ENCODE measurements at regions not wholly inside any gene's neighbourhood (a gene's known extent, or its start where the extent isn't known, plus 50 kb on each side); places are given as distances from the start of the nearest gene placed in this dataset.

DNA sequence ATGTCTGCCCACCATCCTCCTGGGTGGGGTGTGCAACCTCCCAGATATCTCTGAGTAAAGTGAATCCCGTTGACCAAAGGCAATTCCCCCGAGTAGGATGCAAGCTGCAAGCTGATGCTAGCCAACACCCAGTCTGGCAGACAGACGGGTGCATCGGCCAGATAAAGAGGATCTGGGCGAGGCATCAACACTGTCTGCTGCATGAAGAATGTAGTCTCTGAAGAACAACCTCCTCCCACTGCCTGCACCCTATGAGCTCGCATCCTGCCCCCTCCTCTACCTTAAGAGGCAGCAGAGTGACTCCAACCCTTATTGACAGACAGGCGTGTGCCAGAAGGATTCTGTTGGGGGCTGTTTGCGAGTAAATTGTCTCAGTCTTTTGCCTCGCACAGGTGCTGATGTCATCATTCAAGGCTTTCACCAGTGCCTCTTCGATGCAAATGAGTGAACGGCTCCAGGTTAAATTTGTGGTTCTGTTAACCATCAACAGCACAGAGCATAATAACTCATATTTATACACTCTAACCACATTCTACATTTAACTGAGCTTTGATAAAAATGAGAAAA lies 546.9 kb downstream of the BCOR start:
- no peaks in the 10 kb centered on the region for H3K4me1 Mint-ChIP-seq
- no peaks in the 10 kb centered on the region for H3K36me3 Mint-ChIP-seq (ENCODE audit: low read depth)
- H3K9me3 Mint-ChIP-seq = no peaks in the 10 kb centered on the region
- no peaks in the 10 kb centered on the region for H3K27me3 Mint-ChIP-seq
- ATAC-seq (replicated peaks) = peak; percentile 79
- no peak overlapping the region for H3K4me3 Mint-ChIP-seq
- H3K27ac Mint-ChIP-seq = no peak overlapping the region

DNA sequence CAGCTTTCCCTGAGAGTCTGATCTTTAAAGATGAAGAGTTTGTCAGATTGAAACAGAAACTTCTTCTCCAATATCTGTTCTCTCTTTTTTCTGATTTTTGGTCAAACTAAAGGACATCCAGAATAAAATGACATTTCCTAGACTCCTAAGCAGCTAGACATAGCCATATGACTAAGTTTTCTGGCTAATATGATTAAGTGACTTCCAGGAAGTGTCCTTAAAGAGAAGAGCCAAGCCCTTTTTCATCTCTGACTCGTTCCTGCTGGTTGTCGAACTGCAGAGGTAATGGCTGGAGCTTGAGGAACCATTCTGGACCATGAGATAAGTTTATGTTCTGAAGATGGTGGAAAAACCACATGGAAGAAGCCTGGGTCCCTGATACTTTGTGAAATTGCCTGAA lies 546.0 kb downstream of the BCOR start:
- H3K27me3 Mint-ChIP-seq = no peaks in the 10 kb centered on the region
- no peaks in the 10 kb centered on the region for H3K4me1 Mint-ChIP-seq
- H3K9me3 Mint-ChIP-seq = no peaks in the 10 kb centered on the region
- ATAC-seq (replicated peaks) = peak; percentile 88
- H3K27ac Mint-ChIP-seq = no peak overlapping the region
- no peaks in the 10 kb centered on the region for H3K36me3 Mint-ChIP-seq (ENCODE audit: low read depth)
- peak overlapping the region; percentile 28 for H3K4me3 Mint-ChIP-seq

DNA sequence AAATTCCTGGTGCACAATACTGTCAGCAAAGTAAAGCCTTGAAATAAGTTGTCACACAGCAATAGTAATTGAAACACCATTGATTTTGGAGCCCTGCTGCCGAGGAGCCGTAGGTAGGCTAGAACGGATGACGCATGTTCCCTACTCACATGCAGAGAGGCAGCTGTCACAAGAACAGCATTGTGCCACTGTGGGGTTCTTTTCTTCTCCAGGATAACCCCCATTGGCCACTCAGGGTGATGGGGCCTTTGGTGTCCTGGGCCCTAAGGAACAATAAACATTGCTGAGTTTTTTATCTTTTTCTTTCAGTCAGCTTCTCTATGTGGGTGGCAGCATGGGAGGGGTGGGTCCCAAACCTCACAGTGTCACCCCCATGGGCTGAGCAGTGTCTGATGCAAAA lies 542.3 kb downstream of the BCOR start:
- no peaks in the 10 kb centered on the region for H3K36me3 Mint-ChIP-seq (ENCODE audit: low read depth)
- ATAC-seq (replicated peaks) = no peak
- H3K9me3 Mint-ChIP-seq = no peaks in the 10 kb centered on the region
- H3K27ac Mint-ChIP-seq = no peak overlapping the region
- H3K27me3 Mint-ChIP-seq = no peaks in the 10 kb centered on the region
- H3K4me3 Mint-ChIP-seq = no peak overlapping the region
- no peaks in the 10 kb centered on the region for H3K4me1 Mint-ChIP-seq

DNA sequence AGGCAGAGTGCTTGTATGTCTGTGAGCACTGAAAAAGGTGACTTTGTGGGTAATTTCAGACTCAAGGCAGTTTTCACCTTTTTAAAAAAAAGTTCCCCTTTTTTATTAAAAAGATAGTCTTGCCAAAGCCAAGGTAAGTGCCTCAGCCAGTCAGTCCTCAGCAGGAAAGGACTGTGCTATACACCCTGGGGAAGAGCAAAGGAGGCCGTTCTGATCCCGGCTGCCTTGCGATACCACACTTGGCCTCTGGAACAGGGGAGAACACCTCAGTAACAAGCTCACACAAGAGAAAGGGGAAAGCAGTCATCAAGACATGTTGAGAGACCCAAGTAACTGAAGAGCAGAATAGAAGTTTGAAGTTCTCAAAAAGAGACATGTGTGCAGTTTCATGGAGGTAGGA lies 541.7 kb downstream of the BCOR start:
- Mint-ChIP-seq H3K4me1 (no peaks in the 10 kb centered on the region), H3K27ac (no peak overlapping the region), H3K9me3 (no peaks in the 10 kb centered on the region), H3K27me3 (no peaks in the 10 kb centered on the region), H3K36me3 (ENCODE audit: low read depth) (no peaks in the 10 kb centered on the region), H3K4me3 (no peak overlapping the region)
- ATAC-seq (replicated peaks) = no peak

DNA sequence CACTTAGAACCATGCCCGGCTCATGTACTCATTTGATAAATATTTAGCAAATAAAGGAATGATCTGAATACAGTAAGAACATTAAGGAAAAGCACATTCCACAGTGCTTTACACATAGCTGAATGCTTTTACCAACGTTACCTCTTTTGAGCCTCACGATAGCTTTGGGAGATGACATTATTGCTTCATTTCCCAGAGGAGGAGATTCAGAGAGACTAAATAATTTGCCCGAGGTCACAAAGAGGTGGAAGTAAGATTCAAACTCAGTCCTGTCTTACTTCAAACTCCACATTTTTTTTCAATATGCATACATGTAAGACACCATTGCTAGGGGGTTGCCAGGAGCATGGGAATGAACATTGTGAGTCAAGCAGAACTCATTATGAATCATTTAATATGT lies 538.5 kb downstream of the BCOR start:
- no peak for ATAC-seq (replicated peaks)
- no peaks in the 10 kb centered on the region for H3K27me3 Mint-ChIP-seq
- no peak overlapping the region for H3K4me3 Mint-ChIP-seq
- no peaks in the 10 kb centered on the region for H3K4me1 Mint-ChIP-seq
- H3K9me3 Mint-ChIP-seq = no peaks in the 10 kb centered on the region
- no peaks in the 10 kb centered on the region for H3K36me3 Mint-ChIP-seq (ENCODE audit: low read depth)
- no peak overlapping the region for H3K27ac Mint-ChIP-seq

DNA sequence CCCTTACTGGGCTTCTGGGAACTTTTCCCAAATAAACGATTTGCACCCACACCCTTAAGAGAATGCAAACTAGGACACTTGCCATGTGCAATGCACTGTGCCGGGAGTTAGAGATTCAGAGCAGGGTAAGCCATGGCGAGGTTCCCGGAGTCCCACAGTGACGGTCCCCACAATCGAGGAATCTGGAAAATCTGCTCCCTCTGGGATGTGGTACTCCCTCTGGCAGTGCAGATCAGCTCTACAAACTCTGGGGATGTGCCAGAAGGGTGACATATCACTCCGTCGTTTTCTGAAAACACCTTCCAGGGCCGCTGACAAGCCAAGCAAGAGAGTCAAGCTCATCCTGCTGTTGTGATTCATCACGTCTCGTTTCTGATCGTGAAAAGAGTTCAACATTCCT lies 537.5 kb downstream of the BCOR start:
- H3K9me3 Mint-ChIP-seq = no peaks in the 10 kb centered on the region
- no peaks in the 10 kb centered on the region for H3K4me1 Mint-ChIP-seq
- no peak overlapping the region for H3K4me3 Mint-ChIP-seq
- H3K36me3 Mint-ChIP-seq (ENCODE audit: low read depth) = no peaks in the 10 kb centered on the region
- H3K27me3 Mint-ChIP-seq = no peaks in the 10 kb centered on the region
- no peak overlapping the region for H3K27ac Mint-ChIP-seq
- no peak for ATAC-seq (replicated peaks)

DNA sequence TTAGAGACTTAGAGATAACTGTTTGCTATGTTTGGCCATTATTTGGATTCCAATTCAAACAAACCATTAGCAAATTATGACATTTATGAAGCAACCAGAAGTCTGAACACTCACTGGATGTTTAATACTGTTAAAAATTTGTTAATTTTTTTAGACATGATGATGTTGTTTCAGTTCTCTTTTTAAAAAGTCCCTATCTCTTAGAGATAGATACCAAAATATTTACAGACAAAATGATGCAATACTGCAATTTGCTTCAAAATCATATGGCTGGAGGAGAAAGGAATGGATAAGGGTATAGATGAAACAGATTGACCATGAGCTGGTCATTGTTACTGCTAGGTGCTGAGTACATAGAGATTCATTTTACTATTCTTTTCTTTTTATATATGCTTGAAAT lies 534.6 kb downstream of the BCOR start:
- no peak for ATAC-seq (replicated peaks)
- Mint-ChIP-seq H3K9me3 (no peaks in the 10 kb centered on the region), H3K36me3 (ENCODE audit: low read depth) (no peaks in the 10 kb centered on the region), H3K27ac (no peak overlapping the region), H3K4me3 (no peak overlapping the region), H3K4me1 (no peaks in the 10 kb centered on the region), H3K27me3 (no peaks in the 10 kb centered on the region)

DNA sequence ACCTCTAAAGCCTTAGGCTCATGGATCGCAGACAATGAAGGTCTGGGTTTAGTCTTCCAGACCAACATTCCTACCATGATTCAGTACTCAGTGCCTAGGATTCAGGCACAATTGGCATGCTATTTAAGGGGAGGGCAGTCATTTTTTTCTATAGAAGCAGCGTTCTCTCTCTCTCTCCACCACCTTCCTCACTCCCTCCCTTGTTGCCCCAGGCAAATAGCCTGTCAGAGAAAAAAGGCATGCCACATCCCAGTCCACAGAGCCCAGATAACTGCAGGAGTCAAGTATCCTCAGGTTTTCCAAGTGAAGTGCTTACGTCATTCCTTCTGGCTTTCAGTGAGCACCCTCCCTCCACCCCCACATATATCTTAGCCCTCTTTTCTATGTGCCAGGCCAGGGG lies 533.0 kb downstream of the BCOR start:
- Mint-ChIP-seq H3K4me3 (no peak overlapping the region), H3K9me3 (no peaks in the 10 kb centered on the region), H3K36me3 (ENCODE audit: low read depth) (no peaks in the 10 kb centered on the region), H3K27me3 (no peaks in the 10 kb centered on the region), H3K27ac (no peak overlapping the region), H3K4me1 (no peaks in the 10 kb centered on the region)
- no peak for ATAC-seq (replicated peaks)

DNA sequence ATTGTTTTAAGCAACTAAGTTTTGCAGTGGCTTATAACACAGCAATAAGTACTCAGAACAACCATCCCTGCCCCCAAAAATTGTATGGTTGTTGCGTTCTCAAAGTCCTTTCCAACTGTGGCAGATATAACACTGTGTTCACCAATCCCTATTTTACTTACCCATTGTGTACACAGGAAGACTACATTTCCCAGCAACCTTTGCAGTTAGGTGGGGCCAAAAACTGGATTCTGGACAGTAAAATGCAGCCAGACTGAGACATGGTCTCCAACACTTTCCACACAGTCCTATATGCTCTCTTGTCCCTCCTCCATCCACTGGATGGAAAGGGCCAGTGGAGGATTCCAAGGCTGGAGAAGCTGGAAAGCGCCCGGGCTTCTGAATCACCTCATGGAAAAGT lies 523.6 kb downstream of the BCOR start:
- Mint-ChIP-seq H3K9me3 (no peaks in the 10 kb centered on the region), H3K27me3 (no peaks in the 10 kb centered on the region), H3K36me3 (ENCODE audit: low read depth) (no peaks in the 10 kb centered on the region), H3K27ac (no peak overlapping the region), H3K4me3 (no peak overlapping the region), H3K4me1 (peaks cover 8% of the 10 kb centered on the region)
- ATAC-seq (replicated peaks) = no peak

DNA sequence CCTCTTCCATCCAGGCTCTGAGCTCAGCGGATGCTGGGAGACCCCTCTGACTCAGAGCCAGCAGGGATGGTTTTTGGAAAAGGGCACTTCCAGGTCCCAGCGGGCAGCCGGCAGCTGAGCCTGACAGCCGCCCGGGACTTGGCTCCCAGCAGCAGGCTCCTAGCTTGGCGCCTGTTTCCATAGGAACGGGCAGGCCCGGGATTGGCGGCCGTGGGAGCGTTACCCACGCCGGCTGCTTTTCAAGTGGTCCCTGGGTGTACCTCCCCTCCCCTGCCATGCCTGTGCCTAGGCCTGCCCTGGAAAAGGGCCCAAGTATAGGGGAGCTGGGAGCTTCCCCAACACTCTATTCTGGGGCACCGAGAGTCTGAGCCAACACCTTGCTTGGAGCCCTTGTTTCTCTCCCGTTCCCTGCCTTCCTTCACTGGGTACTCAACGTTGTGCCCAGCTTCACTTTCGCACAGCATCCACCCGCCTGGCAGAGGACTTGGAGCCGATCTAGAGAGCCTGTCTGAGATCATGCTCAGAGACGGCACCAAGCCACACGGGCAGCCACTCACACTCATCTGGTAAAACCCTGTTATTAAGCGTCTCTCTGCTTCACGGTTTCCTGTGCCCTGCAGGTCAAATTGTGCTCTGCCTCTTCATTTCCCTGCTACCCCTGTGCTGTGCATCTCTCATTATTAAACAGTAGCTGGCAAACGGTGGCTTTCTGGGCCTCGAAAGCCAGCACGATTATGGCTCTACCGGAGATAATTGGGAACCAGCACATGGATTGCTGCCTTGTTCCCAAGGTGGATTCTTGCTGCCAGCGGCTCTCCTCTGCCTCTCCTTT lies 521.5 kb downstream of the BCOR start:
- H3K27ac Mint-ChIP-seq = no peak overlapping the region
- H3K36me3 Mint-ChIP-seq (ENCODE audit: low read depth) = no peaks in the 10 kb centered on the region
- no peaks in the 10 kb centered on the region for H3K9me3 Mint-ChIP-seq
- no peak overlapping the region for H3K4me3 Mint-ChIP-seq
- no peaks in the 10 kb centered on the region for H3K27me3 Mint-ChIP-seq
- H3K4me1 Mint-ChIP-seq = peaks cover 8% of the 10 kb centered on the region
- ATAC-seq (replicated peaks) = no peak

DNA sequence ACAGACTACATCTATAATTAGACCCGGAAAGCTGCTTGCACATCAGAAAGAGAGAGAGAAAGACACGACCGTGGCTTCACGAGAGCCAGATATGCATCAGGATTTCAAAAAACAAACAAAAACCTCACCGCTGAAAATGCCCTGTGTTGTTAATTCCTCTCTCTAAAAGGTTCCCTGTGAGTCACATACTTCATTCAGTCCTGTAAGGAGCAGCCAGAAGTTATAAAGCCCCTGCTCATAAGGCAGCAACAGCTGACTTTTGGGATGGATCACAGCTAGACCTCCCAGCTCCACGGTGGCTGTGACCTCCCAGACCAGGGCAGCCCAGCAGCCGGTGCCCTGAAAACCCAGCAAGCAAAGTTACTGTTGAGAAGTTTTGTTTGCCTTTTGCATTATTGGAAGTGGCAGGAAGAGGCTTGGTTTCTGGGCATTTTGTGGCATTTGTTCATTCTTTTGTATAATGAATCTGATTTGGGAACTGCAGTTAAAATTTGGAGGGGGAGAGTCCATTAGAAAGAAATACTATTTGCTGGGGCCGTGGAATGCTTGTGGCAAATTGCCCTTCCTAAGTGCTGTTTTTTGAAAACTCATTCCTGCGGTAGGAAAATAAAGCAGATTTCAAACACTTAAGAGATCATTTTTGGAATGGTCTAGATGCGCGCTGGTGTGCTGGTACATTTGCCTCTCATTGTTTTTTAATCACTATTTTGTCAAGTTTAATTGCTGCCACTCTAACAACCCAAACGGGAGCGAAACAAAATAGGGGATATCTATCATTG lies 520.4 kb downstream of the BCOR start:
- Mint-ChIP-seq H3K36me3 (ENCODE audit: low read depth) (no peaks in the 10 kb centered on the region), H3K9me3 (no peaks in the 10 kb centered on the region), H3K4me1 (peaks cover 8% of the 10 kb centered on the region), H3K4me3 (peak overlapping the region; percentile 50), H3K27ac (no peak overlapping the region), H3K27me3 (no peaks in the 10 kb centered on the region)
- no peak for ATAC-seq (replicated peaks)

DNA sequence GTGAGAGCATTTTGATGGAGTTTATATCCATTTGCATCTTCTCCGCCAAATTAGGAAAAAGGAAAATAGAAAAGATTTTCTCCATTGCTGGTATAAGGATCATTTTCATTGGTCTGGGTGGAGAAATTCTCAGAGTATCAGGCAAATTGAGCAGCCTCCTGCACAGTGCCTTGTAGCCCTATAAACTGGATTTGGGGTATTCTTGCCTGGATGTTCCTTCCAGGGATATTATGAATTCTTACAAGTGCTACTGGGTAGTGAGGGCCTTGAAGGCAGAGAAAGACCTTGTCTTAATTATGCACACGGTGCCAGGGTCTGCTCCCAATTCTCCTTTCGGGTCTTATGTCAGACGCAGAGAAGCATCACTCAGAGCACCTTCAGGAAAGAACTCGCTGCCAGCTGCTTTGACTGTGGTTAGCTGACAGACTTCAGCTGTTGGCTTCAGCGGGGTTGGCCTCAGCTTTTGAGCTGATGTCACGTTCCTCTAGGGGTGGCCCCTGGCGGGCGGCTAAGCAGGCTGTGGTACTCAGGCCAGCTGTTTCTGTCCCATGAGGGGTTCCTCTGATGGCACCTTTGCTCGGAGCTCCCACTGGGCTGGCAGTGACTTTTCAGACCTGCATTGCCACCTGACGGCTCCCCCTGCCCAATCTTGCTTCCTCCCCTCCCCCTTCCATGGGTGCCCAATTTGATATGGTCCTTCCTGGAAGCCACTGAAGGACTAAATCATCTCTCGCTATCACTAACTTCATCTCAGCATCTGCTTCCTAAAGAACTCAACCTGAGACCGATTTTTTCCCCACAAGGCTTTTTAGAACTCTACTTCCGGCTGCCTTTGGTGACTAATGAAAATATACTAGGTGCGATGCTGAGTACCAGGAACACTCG lies 519.5 kb downstream of the BCOR start:
- Mint-ChIP-seq H3K9me3 (no peaks in the 10 kb centered on the region), H3K27ac (peak overlapping the region; percentile 87), H3K4me1 (peaks cover 8% of the 10 kb centered on the region), H3K4me3 (peak overlapping the region; percentile 50), H3K27me3 (no peaks in the 10 kb centered on the region), H3K36me3 (ENCODE audit: low read depth) (no peaks in the 10 kb centered on the region)
- ATAC-seq (replicated peaks) = peak; percentile 94

DNA sequence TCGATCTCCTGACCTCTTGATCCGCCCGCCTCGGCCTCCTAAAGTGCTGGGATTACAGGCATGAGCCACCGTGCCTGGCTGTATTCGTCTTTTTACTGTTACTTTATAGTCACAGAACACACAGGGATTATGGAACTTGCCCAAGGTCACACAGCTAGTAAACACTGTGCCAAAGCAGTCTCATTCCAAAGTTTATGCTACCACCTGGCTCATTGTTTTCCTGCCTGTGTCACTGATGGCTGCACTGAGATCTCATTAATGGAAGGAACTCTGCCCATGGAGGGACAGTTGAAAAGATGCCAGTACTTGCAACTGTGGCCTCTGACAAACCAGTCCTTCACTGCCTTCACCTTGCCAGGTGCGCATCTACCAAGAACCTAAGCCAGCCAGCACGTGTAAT lies 517.7 kb downstream of the BCOR start:
- ATAC-seq (replicated peaks) = no peak
- no peak overlapping the region for H3K27ac Mint-ChIP-seq
- no peaks in the 10 kb centered on the region for H3K36me3 Mint-ChIP-seq (ENCODE audit: low read depth)
- H3K27me3 Mint-ChIP-seq = no peaks in the 10 kb centered on the region
- peaks cover 8% of the 10 kb centered on the region for H3K4me1 Mint-ChIP-seq
- H3K4me3 Mint-ChIP-seq = no peak overlapping the region
- no peaks in the 10 kb centered on the region for H3K9me3 Mint-ChIP-seq

DNA sequence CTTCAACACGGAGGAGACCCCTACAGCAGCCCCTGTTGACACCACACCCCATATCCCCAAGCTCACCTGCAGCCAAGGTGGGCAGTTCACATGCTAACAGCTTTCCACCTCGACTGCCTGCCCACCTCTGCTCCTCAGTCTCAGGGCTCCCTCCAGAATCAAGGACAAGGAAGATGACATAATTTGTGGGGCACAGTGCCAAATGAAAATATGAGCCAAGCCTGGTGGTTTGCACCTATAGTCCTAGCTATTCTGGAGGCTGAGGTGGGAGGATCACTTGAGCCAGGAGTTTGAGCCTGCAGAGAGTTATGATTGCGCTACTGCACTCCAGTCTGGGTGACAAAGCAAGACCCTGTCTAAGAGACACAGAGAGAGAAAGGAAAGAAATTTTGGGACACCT lies 516.3 kb downstream of the BCOR start:
- no peak overlapping the region for H3K27ac Mint-ChIP-seq
- peaks cover 8% of the 10 kb centered on the region for H3K4me1 Mint-ChIP-seq
- H3K27me3 Mint-ChIP-seq = no peaks in the 10 kb centered on the region
- H3K4me3 Mint-ChIP-seq = no peak overlapping the region
- H3K9me3 Mint-ChIP-seq = no peaks in the 10 kb centered on the region
- no peak for ATAC-seq (replicated peaks)
- H3K36me3 Mint-ChIP-seq (ENCODE audit: low read depth) = no peaks in the 10 kb centered on the region
